Endothelial cell of umbilical vein (primary cell): ENCODE measurements at regions not wholly inside any gene's neighbourhood (a gene's known extent, or its start where the extent isn't known, plus 50 kb on each side); places are given as distances from the start of the nearest gene placed in this dataset.

Experiments used
- BruUV-seq: library from RNA; stranded (reverse); fragments of 400-500 nt; replicated peaks from 2 replicates; lab custom pipeline; 2021; lab: Mats Ljungman, UMichigan
- CTCF ChIA-PET: fragments of 300-600, 350-600 bp; sonication (Branson Sonifier 250); formaldehyde crosslinking; loops from one replicate; lab custom pipeline; 2021; ENCODE audit warnings: antibody characterized with exemption, inconsistent platforms; lab: Charles Lee
- POLR2A ChIA-PET: fragments of 300-600, 350-600 bp; sonication (Branson Sonifier 250); formaldehyde crosslinking; loops from one replicate; lab custom pipeline; 2021; ENCODE audit warnings: antibody characterized with exemption, inconsistent platforms; lab: Charles Lee
- DNase-seq: peaks from one replicate; pipeline ENCODE4 v3.0.0-alpha.2; 2011; ENCODE audit warnings: low read depth, low spot score
- FAIRE-seq: peaks from 2 replicates; lab custom pipeline; 2011; peaks lifted over from hg19 to GRCh38; lab: Jason Lieb, UNC
- H2AFZ ChIP-seq: 2 replicates; pipeline ENCODE4 v1.6.0; 2012; ENCODE audit warnings: low read depth, low read length, control low read depth, inconsistent platforms
- H3K27ac ChIP-seq: 2 replicates; pipeline ENCODE4 v1.5.1; 2011; ENCODE audit warnings: low read depth, mild to moderate bottlenecking, control low read depth, low read length, moderate library complexity; ENCODE audit not compliant: insufficient read depth
- H3K27me3 ChIP-seq, 2 experiments: 2 replicates each; pipeline versions ENCODE4 v1.6.0 to v1.6.1; 2011; ENCODE audit warnings: low read length in 2 of 2, mixed read lengths in 1 of 2; ENCODE audit not compliant: control insufficient read depth in 2 of 2, insufficient read depth in 2 of 2
- H3K36me3 ChIP-seq, 2 experiments: 2 replicates in 1 of 2; 3 replicates in 1 of 2; pipeline ENCODE4 v1.5.1; 2011; ENCODE audit warnings: low read length in 2 of 2, mild to moderate bottlenecking in 1 of 2, moderate library complexity in 1 of 2; ENCODE audit not compliant: control insufficient read depth in 2 of 2, insufficient read depth in 2 of 2; ENCODE audit errors: extremely low read depth in 1 of 2
- H3K4me1 ChIP-seq: 3 replicates; pipeline ENCODE4 v1.5.1; 2011; ENCODE audit warnings: mild to moderate bottlenecking, low read length; ENCODE audit not compliant: control insufficient read depth, insufficient read depth; ENCODE audit errors: extremely low read depth
- H3K4me2 ChIP-seq: 2 replicates; pipeline ENCODE4 v1.6.1; 2011; ENCODE audit warnings: low read length, control low read depth, mixed read lengths; ENCODE audit not compliant: insufficient read depth
- H3K4me3 ChIP-seq, 3 experiments: fragments of 200-600 bp in 1 of 3; sonication (generic), shearing (Covaris generic) in 1 of 3; replicated peaks in 1 of 3; 2 replicates each; pipeline ENCODE4 v1.5.1; 2011 to 2016; ENCODE audit warnings: control low read depth in 3 of 3, low read length in 3 of 3, mild to moderate bottlenecking in 2 of 3, inconsistent platforms in 1 of 3, low read depth in 1 of 3, moderate library complexity in 1 of 3; ENCODE audit not compliant: insufficient read depth in 1 of 3
- H3K79me2 ChIP-seq: 2 replicates; pipeline ENCODE4 v1.6.0; 2012; ENCODE audit warnings: low read length, inconsistent platforms; ENCODE audit not compliant: control insufficient read depth, insufficient read depth
- H3K9ac ChIP-seq: replicated peaks from 2 replicates; pipeline ENCODE3; 2011; ENCODE audit warnings: low read length, control low read depth; ENCODE audit not compliant: insufficient read depth; ENCODE audit errors: extremely low read depth
- H3K9me1 ChIP-seq: replicated peaks from 3 replicates; pipeline ENCODE4 v1.6.0; 2011; ENCODE audit warnings: mild to moderate bottlenecking, low read length; ENCODE audit not compliant: control insufficient read depth, insufficient read depth; ENCODE audit errors: extremely low read depth
- H3K9me3 ChIP-seq: replicated peaks from 2 replicates; pipeline ENCODE4 v1.5.1; 2012; ENCODE audit warnings: low read length, inconsistent platforms; ENCODE audit not compliant: control insufficient read depth, insufficient read depth
- H4K20me1 ChIP-seq: replicated peaks from 2 replicates; pipeline ENCODE3; 2011; ENCODE audit warnings: mild to moderate bottlenecking, low read length; ENCODE audit not compliant: control insufficient read depth, insufficient read depth; ENCODE audit errors: extremely low read depth
- CTCF ChIP-seq, 2 donors: IDR thresholded peaks; 1 replicate in 1 of 2; 2 replicates in 1 of 2; pipeline ENCODE4 v1.5.1; 2011; ENCODE audit warnings: low read length in 2 of 2, mild to moderate bottlenecking in 2 of 2, moderate library complexity in 2 of 2, control low read depth in 1 of 2, inconsistent platforms in 1 of 2, low read depth in 1 of 2; ENCODE audit not compliant: insufficient read depth in 1 of 2; ENCODE audit errors: extremely low read depth in 1 of 2
- EZH2 ChIP-seq: IDR thresholded peaks from 2 replicates; pipeline ENCODE4 v1.6.1; 2012; ENCODE audit warnings: borderline replicate concordance, low read depth, mild to moderate bottlenecking, moderate library complexity, low read length, inconsistent platforms; ENCODE audit not compliant: severe bottlenecking
- FOS ChIP-seq: IDR thresholded peaks from 2 replicates; pipeline ENCODE4 v1.6.1; 2011; ENCODE audit warnings: mild to moderate bottlenecking, low read length, moderate library complexity, borderline replicate concordance; ENCODE audit not compliant: insufficient read depth
- GATA2 ChIP-seq: IDR thresholded peaks from 2 replicates; pipeline ENCODE4 v1.7.0; 2011; ENCODE audit warnings: low read depth, mild to moderate bottlenecking, moderate library complexity, mixed read lengths, low read length; ENCODE audit not compliant: insufficient read length, insufficient read depth
- JUN ChIP-seq: IDR thresholded peaks from 2 replicates; pipeline ENCODE4 v1.6.1; 2011; ENCODE audit warnings: borderline replicate concordance, low read depth; ENCODE audit not compliant: insufficient read length, insufficient read depth
- MYC ChIP-seq: IDR thresholded peaks from one replicate; pipeline ENCODE4 v1.6.1; 2011; ENCODE audit warnings: mild to moderate bottlenecking, low read depth, low read length
- POLR2A ChIP-seq: IDR thresholded peaks from 2 replicates; pipeline ENCODE4 v1.6.1; 2012; ENCODE audit warnings: low read depth, mild to moderate bottlenecking, control low read depth, low read length
- POLR2AphosphoS5 ChIP-seq: IDR thresholded peaks from 2 replicates; pipeline ENCODE4 v1.6.1; 2012; ENCODE audit warnings: low read depth, mild to moderate bottlenecking, control low read depth, low read length, moderate library complexity; ENCODE audit not compliant: insufficient read depth
- dilution Hi-C: fragments of 300-500 bp; cut with MboI; formaldehyde crosslinking; loops from one replicate; pipeline ENCODE4 v1.15.0; 2019; ENCODE audit warnings: low sequenced_read_pairs; ENCODE audit not compliant: extremely low pct_ligation_motif_present
- intact Hi-C: fragments of 100-400 bp; cut with micrococcal nuclease; formaldehyde crosslinking; loops from one replicate; pipeline ENCODE4 v1.10.0; 2022
- TF ChIP-seq, protein P1 (sequence below): IDR thresholded peaks from 2 replicates; pipeline ENCODE4 v1.6.1; 2011; ENCODE audit not compliant: insufficient read depth, insufficient read length

- H3K4me1 ChIP-seq = no peaks in the 10 kb centered on the region
- H3K9me3 ChIP-seq = no peaks in the 10 kb centered on the region
- H3K4me3 ChIP-seq = no peak overlapping the region
- POLR2A ChIA-PET = no interaction called here
- no peak overlapping the region for H2AFZ ChIP-seq
- no TSS peak for BruUV-seq
- H3K27me3 ChIP-seq = no peaks in the 10 kb centered on the region
- TF ChIP-seq POLR2AphosphoS5 (no peak), EZH2 (no peak), GATA2 (no peak), CTCF (IDR thresholded peaks at IDR 0.05; ENCODE audit: extremely low read depth in 1 of 2, insufficient read depth in 1 of 2, low read depth in 1 of 2, low read length in 2 of 2) (no peak), POLR2A (no peak), MYC (no peak), FOS (no peak), JUN (no peak)
- TF ChIP-seq, protein P1, sequence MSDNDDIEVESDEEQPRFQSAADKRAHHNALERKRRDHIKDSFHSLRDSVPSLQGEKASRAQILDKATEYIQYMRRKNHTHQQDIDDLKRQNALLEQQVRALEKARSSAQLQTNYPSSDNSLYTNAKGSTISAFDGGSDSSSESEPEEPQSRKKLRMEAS = no peak
- intact Hi-C loops (no loop called here), dilution Hi-C loops (no loop called here)
- H3K9ac ChIP-seq = no peak overlapping the region
- H3K27ac ChIP-seq = no peak overlapping the region
- no peak overlapping the region for H3K4me2 ChIP-seq
- H4K20me1 ChIP-seq = no peaks in the 10 kb centered on the region
- H3K79me2 ChIP-seq = no peaks in the 10 kb centered on the region
- CTCF ChIA-PET = no interaction called here
- no peaks in the 10 kb centered on the region for H3K36me3 ChIP-seq
- H3K9me1 ChIP-seq = no peaks in the 10 kb centered on the region
- DNase-seq (no peak), FAIRE-seq (no peak)
Observed at GRCh38 chr2:226467221-226467620, 332.4 kb downstream of the IRS1 start.
